GM19240 (cell line): ENCODE measurements at regions not wholly inside any gene's neighbourhood (a gene's known extent, or its start where the extent isn't known, plus 50 kb on each side); places are given as distances from the start of the nearest gene placed in this dataset.
"Not testable (repeated sequence)": the region's sequence is repeated elsewhere in the genome, so short reads cannot be mapped to it uniquely, and the experiment has no call there.

Experiments
- DNase-seq: peaks from one replicate; pipeline ENCODE4 v3.0.0; 2011; ENCODE audit warnings: low spot score; ENCODE audit not compliant: insufficient read length

DNA sequence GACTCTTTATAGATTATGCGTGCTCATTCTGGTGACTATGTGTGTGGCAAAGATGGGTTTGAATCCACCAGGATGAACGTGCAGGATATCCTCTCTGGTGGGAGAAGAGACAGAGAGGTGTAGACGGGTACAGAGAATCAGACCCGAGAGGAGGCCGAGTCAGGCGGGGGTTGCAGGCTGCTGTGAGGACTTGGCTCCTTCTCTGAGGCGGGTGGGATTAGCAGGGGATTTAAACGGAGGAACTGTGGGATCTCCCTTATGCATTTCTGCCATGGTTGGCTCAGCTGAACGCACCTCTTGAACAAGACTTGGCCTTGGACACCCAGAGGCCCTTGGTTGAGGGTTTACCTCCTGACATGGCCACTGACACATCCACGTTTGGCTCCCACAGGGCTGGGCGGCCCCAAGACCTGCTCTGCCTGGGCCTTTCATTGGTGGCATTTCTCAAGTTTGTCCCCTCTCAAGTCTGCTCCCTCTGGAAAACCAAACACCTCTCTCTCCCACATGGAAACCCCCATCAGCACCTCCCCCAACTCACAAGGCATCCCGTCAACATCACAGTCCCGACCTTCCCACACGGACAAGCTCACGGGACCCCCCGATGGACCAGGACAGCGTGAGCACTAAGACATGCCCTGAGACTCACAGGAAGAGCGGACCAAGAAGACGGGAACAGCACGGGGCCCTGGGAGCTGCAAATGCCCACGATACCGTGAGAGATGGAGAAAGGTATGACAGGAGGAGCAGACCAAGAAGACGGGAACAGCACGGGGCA, 158.3 kb downstream of the RTP5 start:
- no peak for DNase-seq

DNA sequence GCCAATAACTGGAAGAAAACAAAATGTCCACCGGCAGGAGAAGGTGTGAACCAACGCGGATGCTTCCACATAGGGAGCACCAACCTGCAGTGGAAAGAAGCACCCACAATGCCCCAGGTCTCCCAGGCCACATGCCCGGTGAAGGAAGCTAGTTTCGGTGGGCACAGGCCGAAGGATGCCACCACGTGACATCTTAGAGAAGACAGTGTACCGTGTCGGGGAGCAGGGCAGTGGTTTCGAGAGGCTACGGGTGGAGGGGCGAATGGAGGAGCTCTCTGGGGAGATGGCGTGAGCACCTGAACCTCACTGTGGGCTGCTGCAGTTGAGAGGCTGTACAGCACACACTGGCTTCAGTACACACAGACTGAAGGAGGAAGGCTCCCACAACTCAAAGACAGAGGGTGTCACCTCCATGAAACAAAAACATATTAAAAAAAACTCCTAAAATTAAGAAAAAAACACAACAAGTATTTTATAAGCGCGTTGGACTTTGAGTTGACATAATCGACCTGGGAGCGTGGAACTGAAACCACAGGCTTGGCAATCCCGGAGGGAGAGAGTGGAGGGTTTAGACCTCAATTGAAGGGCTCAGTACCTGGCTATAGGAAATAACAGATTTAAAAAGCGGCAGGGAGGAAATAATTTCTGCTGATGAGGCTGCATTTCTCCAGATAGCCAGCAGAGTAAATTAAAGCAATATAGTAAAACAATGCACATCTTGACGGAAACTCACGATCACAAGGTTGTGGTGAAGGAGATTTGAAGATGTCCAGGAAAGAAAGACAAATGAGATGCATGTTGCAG, 160.1 kb downstream of the RTP5 start:
- DNase-seq, result no peak

DNA sequence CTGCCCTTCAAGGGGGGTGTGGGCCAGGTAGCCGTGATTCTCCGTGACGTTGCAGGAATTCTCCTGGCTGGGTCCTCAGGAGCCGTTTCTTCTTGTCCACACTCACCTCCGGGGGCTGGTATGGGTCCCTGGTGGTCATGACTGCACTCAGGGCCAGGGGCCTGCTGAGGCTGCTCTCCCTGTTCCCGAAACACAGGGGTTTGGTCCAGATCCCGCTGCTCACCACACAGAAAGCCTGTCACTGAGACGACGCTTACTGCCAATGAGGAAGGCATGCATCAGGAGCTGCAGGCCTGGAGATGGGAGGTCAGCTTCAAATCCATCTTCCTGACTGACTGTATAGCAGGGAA, 160.7 kb downstream of the RTP5 start:
- DNase-seq, result no peak

DNA sequence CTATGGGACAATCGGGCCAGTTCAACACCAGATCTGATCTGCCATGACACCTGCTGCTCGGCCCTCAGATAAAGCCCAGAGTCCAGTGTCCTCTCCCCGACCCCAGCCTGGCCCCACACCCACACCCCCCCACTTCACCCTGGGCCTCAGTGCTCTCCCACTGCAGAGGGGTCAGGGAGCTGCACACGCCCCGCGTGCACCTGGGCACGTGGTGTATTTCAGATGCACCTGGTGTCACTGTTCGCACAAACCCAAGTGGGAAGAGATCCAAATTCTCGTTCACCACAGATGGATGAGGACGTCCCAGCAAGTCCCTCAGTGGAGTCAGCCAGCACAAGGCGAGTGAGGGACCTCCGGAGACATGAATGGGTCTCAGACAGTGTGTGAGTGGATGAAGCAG, 161.3 kb downstream of the RTP5 start:
- no peak for DNase-seq

- no peak for DNase-seq
Measured at GRCh38 chr2:242031481-242032019, 162.0 kb downstream of the RTP5 start.

DNA sequence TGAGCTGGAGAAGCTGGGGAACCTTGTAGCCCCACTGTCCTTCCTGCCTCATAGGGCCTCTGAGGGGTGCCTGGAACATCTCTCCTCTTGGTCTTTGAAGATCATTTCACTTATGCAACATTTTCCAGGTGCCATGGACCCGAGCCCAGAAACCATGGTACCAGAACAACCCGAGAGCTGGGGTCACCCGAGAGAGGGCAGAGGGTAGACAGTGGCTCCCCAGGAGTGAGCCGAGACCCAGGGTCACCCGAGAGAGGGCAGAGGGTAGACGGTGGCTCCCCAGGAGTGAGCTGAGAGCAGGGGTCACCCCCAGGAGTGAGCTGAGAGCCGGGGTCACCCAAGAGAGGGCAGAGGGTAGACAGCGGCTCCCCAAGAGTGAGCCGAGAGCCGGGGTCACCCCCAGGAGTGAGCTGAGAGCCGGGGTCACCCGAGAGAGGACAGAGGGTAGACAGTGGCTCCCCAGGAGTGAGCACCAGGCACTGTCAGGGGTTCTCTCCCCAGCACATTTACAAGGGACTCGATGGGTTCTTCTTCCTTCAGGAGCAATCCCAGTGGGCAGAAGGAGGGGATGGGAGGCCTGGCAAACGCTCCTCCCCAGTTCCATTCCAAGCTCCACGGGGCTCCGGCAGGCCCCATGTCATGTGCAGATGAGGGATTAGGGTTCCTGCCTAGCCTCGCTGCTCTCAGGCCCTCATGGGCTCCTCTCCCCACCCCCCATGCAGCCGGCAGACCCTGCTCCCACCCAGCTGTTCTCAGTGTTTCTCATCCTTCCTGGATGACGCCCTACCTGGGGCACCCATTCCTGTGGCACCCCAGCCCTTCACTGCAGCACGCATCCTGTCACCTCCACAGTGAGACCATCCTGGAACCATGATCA, 163.5 kb downstream of the RTP5 start:
- DNase-seq, result no peak

- DNase-seq, result no peak
Measured at GRCh38 chr2:242034138-242034537, 164.6 kb downstream of the RTP5 start.

DNA sequence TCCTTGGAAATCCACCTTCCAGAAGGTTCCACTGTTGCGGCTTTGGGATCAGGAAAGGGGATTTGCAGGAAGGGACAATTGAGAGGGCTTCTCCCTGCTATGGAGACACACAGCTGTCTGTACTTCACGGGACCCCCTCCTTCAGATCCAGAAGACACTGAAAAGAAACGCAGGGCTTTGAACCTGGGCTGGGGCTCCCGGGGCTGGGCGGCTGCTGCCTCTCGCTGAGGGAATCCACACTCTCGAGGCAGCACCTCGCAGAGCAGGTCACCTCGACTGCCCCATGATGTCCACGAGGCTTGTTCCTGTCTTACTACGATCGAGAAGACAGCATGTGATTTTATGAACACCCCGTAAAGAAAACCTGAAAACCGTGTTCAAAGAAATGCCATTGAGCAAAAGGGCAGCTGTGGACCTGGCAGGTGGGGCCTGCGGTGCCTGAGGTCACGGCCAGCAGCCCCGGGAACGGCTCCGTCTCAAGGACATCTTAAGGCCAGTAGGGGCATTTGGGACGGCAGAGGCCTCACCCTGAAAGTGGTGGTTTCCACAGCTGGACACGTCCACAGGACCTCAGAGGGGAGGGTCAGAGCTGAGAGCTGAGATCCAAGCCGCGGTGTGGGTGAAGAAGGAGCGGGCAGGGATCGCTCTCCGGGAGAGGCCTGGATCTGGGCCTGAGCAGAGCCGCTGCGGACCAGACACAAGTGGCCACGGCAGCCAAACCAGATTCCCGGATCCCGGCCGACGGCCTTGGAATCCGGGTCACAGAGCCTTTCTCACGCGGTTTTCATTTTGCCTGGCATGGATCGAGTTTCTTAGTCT, 165.7 kb downstream of the RTP5 start:
- no peak for DNase-seq

DNA sequence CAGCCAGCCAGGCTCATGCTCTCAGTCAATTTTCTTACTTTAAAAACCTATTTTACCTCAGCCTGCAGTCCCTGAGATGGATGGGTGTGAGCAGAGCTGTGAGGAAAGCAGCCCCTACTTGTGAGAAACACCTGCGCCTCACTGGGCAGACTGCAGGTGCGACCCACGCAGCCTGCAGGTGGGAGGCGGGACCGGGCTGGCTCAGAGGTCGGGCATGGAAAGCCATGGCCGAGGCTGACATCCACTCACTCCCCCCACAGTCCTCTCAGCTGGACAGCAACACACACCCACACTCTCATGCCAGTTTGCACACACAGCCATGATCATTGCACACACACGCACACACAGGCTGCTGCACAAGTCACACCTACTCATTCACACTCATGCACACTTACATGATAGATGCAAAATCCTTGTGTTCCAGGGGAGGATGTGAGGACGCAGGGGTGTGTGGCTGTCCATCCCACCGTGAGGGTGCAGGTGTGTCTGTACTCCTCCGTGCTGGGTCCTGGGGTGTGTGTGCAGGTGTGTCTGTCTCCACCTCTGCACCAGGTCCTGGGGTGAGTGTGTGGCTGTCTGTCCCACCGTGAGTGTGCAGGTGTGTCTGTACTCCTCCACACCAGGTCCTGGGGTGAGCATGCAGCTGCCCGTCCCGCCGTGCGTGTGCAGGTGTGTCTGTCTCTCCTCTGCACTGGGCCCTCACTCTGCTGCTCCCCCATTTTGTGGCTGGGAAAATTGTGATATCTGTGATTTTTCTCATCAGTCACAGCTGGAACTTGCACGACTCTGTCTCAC, 166.5 kb downstream of the RTP5 start:
- no peak for DNase-seq

- no peak for DNase-seq
Measured at GRCh38 chr2:242036653-242036950, 167.1 kb downstream of the RTP5 start.

- DNase-seq, result no peak
Measured at GRCh38 chr2:242038166-242038927, 168.8 kb downstream of the RTP5 start.

DNA sequence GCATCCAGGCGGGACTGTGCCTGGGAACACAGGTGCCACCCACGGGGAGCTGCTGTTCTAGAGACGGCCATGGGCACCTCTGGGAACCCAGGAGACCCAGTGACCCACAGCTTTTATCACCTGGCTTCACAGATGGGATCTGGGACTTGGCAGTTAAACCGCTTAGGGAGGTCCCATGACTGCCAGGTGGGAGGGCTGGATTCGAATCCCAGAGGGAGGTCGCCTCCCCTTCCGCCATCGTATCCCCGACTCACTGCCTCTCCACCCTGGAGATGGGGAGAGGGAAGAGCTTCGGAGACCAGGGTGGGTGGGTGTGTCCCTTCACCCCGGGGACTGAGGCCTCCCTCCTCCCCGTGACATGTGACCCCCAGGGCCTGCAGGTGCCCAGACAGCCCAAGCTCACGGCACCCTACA, 169.4 kb downstream of the RTP5 start:
- no peak for DNase-seq

- no peak for DNase-seq
Measured at GRCh38 chr2:242040303-242040655, 170.8 kb downstream of the RTP5 start.

- DNase-seq, result no peak
Measured at GRCh38 chr2:242040681-242041080, 171.2 kb downstream of the RTP5 start.

DNA sequence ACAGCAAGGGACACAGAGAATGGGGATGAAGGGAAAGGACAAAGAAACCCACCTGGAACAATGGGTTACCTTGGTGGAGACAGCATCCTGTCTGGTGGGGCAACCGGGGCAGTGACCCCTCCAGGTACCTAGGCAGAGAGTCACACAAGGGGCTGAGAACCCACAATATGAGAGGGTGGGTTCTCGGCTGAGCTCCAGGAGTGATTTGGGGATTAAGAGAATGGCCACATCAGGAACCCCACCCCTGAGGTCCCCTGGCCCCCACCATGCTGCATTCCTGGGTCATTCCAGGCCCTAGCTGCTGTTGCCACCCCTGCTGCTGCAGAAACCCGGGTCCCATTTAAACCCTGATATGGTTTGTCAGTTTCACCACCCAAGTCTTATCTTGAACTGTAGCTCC, 172.3 kb downstream of the RTP5 start:
- DNase-seq, result no peak

GRCh38 chr2:242043538-242044312, 174.2 kb downstream of the RTP5 start:
- DNase-seq, result no peak

DNA sequence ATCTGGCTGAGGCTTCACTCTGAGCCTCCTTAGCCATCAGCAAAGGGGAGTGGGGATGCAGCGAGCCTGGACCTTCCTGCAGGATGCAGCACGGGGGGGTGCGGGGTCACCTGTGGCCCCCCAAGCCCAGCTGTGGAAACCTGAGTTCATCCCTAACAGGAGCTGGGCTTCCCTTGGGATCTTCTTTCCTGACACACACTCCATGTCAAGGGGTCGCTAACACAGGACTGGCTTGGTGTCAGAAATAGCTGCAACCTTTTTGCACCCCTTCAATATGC, 174.7 kb downstream of the RTP5 start:
- DNase-seq, result no peak

DNA sequence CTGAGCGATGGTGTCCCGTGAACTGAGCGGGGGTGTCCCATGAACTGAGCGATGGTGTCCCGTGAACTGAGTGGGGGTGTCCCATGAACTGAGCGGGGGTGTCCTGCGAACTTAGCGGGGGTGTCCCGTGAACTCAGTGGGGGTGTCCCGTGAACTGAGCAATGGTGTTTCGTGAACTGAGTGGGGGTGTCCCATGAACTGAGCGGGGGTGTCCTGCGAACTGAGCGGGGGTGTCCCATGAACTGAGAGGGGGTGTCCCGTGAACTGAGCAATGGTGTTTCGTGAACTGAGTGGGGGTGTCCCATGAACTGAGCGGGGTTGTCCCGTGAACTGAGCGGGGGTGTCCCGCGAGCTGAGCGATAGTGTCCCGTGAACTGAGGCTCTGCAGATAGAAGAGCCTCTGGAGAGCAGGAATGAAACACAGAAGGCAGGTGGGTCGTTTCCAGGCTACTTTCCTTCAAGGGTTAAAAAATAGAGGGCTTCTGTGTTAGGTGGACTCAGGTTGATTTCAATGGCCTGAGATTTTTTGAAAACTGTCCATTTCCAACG, 176.1 kb downstream of the RTP5 start:
- DNase-seq, result not testable (repeated sequence)
